ENCODE measurements at regions not wholly inside any gene's neighbourhood (a gene's known extent, or its start where the extent isn't known, plus 50 kb on each side); places are given as distances from the start of the nearest gene placed in this dataset.
"Not testable (repeated sequence)": the region's sequence is repeated elsewhere in the genome, so short reads cannot be mapped to it uniquely, and the experiment has no call there.

DNA sequence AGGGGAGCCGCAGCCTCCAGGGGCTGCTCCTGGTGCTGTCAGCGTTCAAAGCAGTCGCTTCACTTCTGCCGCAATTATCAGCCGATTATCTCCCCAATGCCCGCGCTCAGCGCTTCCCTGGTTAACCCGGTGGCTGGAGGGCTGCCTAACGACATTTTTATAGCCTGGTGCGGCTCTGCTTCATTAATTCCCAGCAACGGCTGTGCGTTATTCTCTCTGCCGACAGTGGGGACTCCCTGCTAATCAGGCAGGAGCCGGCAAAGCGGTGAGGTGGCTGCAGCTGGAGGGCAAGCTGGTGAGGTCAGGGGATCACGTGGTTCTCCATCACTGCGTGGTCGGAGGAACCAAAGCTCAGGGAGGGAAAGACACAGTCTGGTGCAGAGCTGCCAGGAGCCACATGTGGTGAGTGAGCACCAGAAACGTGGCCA is 62.9 kb downstream of the GLRX5 start:
- no peak overlapping the region for H3K4me3 Mint-ChIP-seq
- no peaks in the 10 kb centered on the region for H3K36me3 Mint-ChIP-seq
- no peaks in the 10 kb centered on the region for H3K4me1 Mint-ChIP-seq
- no peak for ATAC-seq
- no peaks in the 10 kb centered on the region for H3K9me3 Mint-ChIP-seq
- peaks cover 36% of the 10 kb centered on the region for H3K27me3 Mint-ChIP-seq
- H3K27ac Mint-ChIP-seq = no peak overlapping the region

GRCh38 chr14:95601650-95602049 is 66.8 kb downstream of the GLRX5 start:
- H3K9me3 Mint-ChIP-seq = no peaks in the 10 kb centered on the region
- H3K27ac Mint-ChIP-seq = no peak overlapping the region
- H3K36me3 Mint-ChIP-seq = no peaks in the 10 kb centered on the region
- H3K4me3 Mint-ChIP-seq = no peak overlapping the region
- no peaks in the 10 kb centered on the region for H3K4me1 Mint-ChIP-seq
- ATAC-seq = no peak
- H3K27me3 Mint-ChIP-seq = peaks cover 34% of the 10 kb centered on the region

DNA sequence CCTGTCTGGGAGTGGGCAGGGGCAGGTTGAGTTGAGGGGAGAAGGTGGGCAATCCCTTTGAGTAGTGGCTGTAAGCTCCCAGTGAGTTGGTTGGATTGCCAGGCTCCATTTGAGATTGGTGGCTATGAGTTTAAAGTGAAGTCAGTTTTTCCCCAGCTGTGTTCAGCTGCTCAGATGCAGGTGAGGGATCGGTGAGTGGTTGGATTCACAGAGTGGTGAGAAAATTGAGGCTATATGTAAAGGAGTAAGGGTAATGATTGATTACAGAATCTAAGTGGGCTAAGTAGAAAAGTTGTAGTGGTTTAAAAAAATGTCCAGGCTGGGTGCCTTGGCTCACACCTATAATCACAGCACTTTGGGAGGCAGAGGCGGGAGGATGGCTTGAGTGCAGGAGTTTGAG is 68.6 kb downstream of the GLRX5 start:
- Mint-ChIP-seq H3K4me1 (no peaks in the 10 kb centered on the region), H3K4me3 (no peak overlapping the region), H3K9me3 (no peaks in the 10 kb centered on the region), H3K27me3 (peaks cover 34% of the 10 kb centered on the region), H3K27ac (no peak overlapping the region), H3K36me3 (no peaks in the 10 kb centered on the region)
- no peak for ATAC-seq

GRCh38 chr14:95606266-95606665 is 71.4 kb downstream of the GLRX5 start:
- ATAC-seq = no peak
- peaks cover 32% of the 10 kb centered on the region for H3K27me3 Mint-ChIP-seq
- H3K4me1 Mint-ChIP-seq = no peaks in the 10 kb centered on the region

GRCh38 chr14:95608637-95609235 is 73.9 kb downstream of the GLRX5 start:
- Mint-ChIP-seq H3K4me3 (no peak overlapping the region), H3K27me3 (peaks cover 50% of the 10 kb centered on the region), H3K36me3 (no peaks in the 10 kb centered on the region), H3K27ac (no peak overlapping the region), H3K9me3 (no peaks in the 10 kb centered on the region), H3K4me1 (no peaks in the 10 kb centered on the region)
- no peak for ATAC-seq

More at GRCh38 chr14:95606266-95606665, 71.4 kb downstream of the GLRX5 start:
- no peaks in the 10 kb centered on the region for H3K9me3 Mint-ChIP-seq
- H3K27ac Mint-ChIP-seq = no peak overlapping the region
- no peak overlapping the region for H3K4me3 Mint-ChIP-seq
- no peaks in the 10 kb centered on the region for H3K36me3 Mint-ChIP-seq

DNA sequence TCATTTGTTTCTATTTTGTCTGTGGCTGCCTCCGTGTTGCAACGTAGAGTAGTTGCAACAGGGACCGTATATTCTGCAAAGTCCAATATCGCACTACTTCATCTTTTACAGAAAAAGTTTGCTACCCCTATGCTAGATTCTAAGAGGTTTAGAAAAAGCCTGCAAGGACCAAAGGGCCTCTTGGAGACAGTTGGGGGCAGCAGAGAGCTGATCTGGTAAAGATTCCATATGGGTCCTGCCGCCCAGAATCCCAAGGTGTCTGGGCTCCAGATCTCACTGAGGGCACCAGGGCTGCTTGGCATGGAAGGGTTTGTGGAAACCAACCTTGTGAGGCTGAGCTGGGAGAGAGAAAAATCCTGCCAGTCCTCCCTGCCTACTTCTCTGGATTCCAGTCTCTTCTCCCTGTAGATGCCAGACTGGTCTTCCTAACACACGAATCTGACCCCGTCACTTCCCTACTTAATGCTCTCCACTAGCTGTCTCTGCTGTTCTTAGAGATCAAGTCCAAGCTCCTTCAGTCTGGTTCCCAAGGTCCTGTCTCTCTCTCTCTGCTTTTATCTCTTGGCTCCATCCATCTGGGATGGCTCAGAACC is 74.6 kb downstream of the GLRX5 start:
- Mint-ChIP-seq H3K27me3 (peaks cover 50% of the 10 kb centered on the region), H3K36me3 (no peaks in the 10 kb centered on the region), H3K27ac (no peak overlapping the region), H3K9me3 (no peaks in the 10 kb centered on the region), H3K4me1 (no peaks in the 10 kb centered on the region), H3K4me3 (no peak overlapping the region)
- ATAC-seq = no peak

DNA sequence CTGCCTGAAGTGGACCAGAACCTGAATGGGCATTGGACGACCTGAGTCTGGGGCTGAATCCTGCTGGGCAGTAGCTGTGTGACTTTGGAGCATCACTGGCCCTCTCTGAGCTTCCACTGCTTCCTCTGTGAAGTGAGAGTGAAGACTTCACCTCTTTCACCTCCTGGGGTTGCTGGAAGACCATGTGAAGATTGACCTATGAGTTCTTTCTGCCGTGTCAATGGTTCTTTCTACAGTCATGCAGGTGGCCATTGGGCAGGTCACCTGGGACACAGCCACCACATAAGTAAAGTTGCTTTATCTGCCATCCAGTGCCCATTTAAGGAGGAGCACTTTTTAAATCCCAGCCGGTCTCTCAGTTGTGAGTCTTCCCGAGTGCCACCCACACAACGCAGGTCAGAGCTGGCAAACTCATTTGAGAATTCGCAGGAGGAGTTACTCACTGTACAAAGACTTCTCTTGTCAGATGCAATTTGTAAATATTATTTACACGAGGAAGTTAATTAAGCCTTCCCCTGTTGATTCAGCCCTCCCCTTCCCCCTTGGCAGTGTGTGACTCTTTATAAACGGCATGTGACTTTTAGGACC is 74.8 kb upstream of the TCL1B start:
- no peaks in the 10 kb centered on the region for H3K4me1 Mint-ChIP-seq
- no peak overlapping the region for H3K4me3 Mint-ChIP-seq
- no peak for ATAC-seq
- H3K27me3 Mint-ChIP-seq = peaks cover 49% of the 10 kb centered on the region
- H3K36me3 Mint-ChIP-seq = no peaks in the 10 kb centered on the region
- H3K9me3 Mint-ChIP-seq = no peaks in the 10 kb centered on the region
- no peak overlapping the region for H3K27ac Mint-ChIP-seq

- Mint-ChIP-seq H3K4me3 (no peak overlapping the region), H3K27me3 (peaks cover 34% of the 10 kb centered on the region), H3K36me3 (no peaks in the 10 kb centered on the region), H3K4me1 (no peaks in the 10 kb centered on the region), H3K27ac (no peak overlapping the region), H3K9me3 (no peaks in the 10 kb centered on the region)
- no peak for ATAC-seq
Measured at GRCh38 chr14:95614349-95614748, 71.9 kb upstream of the TCL1B start.

GRCh38 chr14:95616745-95617144 is 69.5 kb upstream of the TCL1B start:
- Mint-ChIP-seq H3K4me1 (no peaks in the 10 kb centered on the region), H3K4me3 (no peak overlapping the region), H3K27ac (no peak overlapping the region), H3K27me3 (peaks cover 29% of the 10 kb centered on the region), H3K9me3 (no peaks in the 10 kb centered on the region), H3K36me3 (no peaks in the 10 kb centered on the region)
- no peak for ATAC-seq

DNA sequence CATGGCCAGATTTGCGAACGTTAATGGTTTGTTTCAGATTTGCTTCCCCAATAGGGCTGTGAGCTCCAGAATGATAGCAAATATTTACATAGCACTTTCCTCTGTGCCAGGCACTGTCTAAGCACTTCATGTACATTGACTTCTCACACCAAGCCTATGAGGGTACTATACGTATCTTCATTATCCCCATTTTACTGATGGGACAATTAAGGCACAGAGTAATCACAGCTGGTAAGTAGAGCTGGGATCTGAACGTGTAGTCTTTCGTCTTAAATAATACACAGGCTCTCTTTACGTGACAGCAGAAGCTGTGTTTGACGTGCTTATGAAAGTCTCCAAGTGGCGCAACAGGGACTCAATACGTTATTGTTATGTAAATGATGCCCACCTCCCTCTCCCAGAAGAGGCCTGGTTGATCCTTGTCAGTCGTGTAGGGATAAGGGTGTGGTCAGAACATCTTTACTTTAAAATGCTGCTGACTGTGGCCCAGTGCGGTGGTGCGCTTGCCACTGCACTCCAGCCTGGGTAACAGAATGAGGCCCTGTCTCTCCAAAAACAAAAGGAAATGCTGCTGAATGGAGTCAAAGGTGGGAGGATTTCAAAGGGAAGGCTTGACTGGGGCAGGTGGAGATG is 66.3 kb upstream of the TCL1B start:
- Mint-ChIP-seq H3K4me3 (no peak overlapping the region), H3K36me3 (peaks cover 5% of the 10 kb centered on the region), H3K27me3 (peaks cover 24% of the 10 kb centered on the region), H3K4me1 (no peaks in the 10 kb centered on the region), H3K27ac (no peak overlapping the region), H3K9me3 (peaks cover 6% of the 10 kb centered on the region)
- no peak for ATAC-seq

- Mint-ChIP-seq H3K4me3 (peak overlapping the region; percentile 53), H3K4me1 (no peaks in the 10 kb centered on the region), H3K27ac (no peak overlapping the region), H3K9me3 (peaks cover 11% of the 10 kb centered on the region), H3K27me3 (peaks cover 24% of the 10 kb centered on the region), H3K36me3 (peaks cover 10% of the 10 kb centered on the region)
- no peak for ATAC-seq
Measured at GRCh38 chr14:95620659-95621059, 65.6 kb upstream of the TCL1B start.

DNA sequence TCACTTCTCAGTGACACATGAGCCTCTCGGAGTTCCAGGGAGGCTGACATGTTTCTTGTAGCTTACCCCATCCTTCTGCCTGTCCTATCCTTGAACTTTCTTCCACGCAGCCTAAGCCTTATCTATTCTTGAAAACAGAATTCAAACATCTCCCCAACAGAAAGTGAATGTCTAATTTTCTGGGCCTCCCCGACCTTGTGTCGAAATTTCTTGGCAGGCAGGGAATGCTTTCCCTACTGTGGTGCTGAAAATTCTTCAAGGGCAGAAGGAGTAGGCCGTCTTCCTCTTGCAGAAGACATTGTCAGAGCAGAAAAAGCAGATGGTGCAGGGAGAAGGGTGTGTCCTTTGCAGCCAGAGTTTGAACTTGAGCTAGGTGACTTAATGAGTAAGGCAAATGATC is 63.0 kb upstream of the TCL1B start:
- Mint-ChIP-seq H3K4me1 (no peaks in the 10 kb centered on the region), H3K27ac (no peak overlapping the region), H3K4me3 (no peak overlapping the region), H3K36me3 (peaks cover 10% of the 10 kb centered on the region), H3K9me3 (peaks cover 11% of the 10 kb centered on the region), H3K27me3 (peaks cover 24% of the 10 kb centered on the region)
- no peak for ATAC-seq

DNA sequence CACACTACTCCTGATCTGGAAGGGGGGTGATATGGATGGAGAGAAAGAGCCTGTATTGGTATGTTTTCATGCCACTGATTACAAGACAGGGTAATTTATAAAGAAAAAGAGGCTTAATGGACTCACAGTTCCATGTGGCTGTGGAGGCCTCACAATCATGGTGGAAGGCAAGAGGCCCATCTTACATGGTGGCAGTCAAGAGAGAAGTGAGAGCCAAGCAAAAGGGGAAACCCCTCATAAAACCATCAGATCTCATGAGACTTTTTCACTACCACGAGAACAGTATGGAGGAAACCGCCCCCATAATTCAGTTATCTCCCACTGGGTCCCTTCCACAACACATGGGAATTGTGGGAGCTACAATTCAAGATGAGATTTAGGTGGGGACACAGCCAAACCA is 60.5 kb upstream of the TCL1B start:
- Mint-ChIP-seq H3K36me3 (peaks cover 10% of the 10 kb centered on the region), H3K9me3 (peaks cover 14% of the 10 kb centered on the region), H3K27me3 (peaks cover 22% of the 10 kb centered on the region)
- H3K4me1 Mint-ChIP-seq, H3K4me3 Mint-ChIP-seq, H3K27ac Mint-ChIP-seq, ATAC-seq: not testable (repeated sequence)

- Mint-ChIP-seq H3K27ac (no peak overlapping the region), H3K4me3 (no peak overlapping the region), H3K4me1 (no peaks in the 10 kb centered on the region), H3K9me3 (peaks cover 22% of the 10 kb centered on the region), H3K27me3 (peaks cover 55% of the 10 kb centered on the region), H3K36me3 (no peaks in the 10 kb centered on the region)
- ATAC-seq = no peak
Measured at GRCh38 chr14:95635051-95635450, 51.2 kb upstream of the TCL1B start.
